Activated CD8-positive, alpha-beta memory T cell treated with anti-CD3 and anti-CD28 coated beads, Interleukin-2, amount 50 U/mL, for 1 hour (primary cell): ENCODE measurements at regions not wholly inside any gene's neighbourhood (a gene's known extent, or its start where the extent isn't known, plus 50 kb on each side); places are given as distances from the start of the nearest gene placed in this dataset.
"Not testable (repeated sequence)": the region's sequence is repeated elsewhere in the genome, so short reads cannot be mapped to it uniquely, and the experiment has no call there.

Experiments
- DNase-seq: peaks from one replicate; pipeline ENCODE4 v3.0.0-alpha.2; 2020; ENCODE audit errors: extremely low read depth

DNA sequence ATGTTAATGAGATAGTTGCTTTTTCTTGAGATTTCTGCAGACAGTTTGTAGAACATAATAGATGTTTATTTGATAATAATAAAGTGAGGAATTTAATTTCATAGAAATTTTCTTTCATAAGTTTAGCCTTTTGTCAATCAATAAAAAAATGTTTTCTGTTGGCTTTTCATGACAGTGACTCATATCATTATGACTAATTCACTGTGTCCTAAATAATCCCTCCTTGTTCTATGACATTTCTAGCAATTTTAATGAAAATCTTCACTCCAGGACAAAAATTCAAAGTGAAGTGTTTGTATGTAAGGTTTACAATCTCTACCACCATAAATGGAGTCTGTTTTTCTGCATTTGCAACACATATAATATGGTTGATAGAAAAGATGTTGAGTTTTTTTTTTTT is 109.9 kb downstream of the UTRN start:
- DNase-seq, result no peak

DNA sequence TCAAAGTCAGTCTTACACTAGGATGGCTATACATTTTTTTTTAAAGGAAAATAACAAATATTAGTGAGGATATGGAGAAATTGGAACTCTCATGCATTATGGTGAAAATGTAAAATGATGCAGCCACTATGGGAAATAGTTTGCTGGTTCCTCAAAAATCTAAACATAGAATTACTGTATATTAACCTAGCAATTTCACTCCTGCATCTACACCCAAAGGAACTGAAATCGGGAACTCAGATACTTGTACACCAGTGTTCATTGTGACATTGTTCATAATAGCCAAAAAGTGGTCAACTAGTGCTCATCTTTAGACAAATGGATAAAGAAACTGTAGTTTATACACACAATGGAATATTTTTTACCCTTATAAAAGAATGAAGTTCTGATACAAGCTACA is 110.7 kb downstream of the UTRN start:
- no peak for DNase-seq

DNA sequence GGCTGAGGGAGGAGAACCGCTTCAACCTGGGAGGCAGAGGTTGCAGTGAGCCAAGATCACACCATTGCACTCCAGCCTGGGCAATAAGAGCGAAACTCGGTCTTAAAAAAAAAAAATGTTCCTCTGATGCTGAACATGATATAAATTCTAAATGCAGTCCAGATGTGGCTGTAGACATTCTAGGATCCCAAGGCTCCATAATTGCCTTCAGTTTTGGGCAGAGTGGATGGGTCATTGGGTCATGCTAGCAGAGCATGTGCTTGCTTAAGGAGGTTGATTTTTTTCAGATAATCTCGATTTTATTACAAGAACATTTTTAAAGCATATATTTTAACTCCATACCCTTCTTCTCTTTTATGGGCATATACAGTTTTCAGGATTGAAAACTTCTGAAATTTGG is 112.0 kb downstream of the UTRN start:
- no peak for DNase-seq

DNA sequence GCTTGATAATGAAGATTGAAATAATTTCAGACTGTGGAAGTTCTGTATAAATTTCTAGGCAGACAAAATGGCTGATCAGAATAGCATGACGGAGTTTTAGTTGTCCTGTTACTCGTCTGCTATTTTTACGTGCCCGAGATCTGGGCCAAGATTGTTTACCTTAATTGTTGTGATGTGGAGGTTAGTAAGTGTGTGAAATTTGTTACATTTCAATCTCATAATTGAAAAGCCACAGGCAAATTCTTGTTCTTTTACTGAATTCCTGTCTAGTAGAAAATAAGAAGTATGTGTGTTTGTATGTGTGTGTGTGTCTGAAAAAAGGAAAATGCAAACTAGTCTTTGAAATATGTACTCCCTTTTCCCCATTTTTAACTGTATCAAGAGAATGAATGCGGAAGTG is 115.2 kb downstream of the UTRN start:
- DNase-seq, result no peak

DNA sequence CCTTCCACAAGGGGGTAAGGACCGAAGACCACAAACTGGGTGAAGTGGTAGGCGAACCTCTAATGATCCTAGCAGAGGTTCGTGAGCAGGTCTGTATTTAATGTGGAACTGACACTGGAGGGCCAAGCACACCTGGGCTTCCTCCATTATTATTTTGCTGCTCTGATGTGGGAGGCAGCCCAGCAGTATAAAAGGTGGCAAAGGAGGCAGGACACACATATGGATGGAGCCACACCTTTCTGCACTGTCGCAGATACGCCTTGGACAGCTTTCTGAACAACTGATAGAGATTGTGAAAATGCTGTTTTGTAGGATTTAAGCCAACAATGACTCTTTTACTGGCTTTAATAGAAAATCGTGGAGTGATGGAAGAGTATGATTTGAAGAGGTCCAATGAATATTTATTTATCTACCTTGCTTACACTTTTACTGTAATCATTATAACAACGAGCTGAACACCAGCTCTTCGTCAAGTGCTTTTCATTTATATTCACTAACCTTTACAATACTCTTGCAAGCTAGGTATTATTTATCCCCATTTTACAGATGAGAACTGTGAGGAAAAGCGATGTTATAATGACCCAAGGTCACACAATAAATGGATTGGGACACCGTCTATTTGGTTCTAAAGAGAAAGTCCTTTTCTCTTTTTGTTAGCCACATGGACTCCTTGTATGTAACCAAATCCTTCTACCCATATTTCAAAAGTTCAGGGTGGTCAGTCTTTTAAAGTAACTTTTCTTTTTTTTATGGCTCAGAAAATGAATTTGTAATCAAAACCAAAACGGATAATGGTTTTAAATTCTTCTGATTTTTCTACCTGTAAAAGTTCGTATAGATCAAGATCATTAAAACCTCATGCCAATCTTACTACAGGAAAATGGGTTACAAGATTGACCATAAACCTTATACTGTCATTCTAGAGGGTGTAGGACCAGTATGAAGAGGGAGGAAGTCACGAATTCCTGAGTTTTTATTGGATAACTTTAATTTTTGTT is 116.9 kb downstream of the UTRN start:
- DNase-seq, result no peak

DNA sequence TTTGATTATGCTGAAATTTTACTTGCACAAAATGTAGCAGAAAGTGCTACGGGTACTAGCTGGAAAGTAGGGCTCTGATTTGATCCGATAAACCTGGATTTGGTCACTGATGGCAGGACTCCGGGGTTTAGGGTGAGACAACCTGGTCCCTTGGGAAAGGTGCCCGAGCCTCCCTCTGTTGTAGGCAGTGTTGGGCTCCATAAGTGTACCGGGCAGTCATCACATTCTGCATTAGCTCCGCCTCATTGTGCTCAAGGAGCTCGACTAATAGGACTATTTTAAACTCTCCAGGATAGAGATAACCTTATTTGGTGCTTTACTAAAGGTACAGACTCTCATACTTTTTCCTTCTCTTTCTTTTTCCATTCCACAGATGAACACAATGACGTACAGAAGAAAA is 117.6 kb downstream of the UTRN start:
- no peak for DNase-seq

DNA sequence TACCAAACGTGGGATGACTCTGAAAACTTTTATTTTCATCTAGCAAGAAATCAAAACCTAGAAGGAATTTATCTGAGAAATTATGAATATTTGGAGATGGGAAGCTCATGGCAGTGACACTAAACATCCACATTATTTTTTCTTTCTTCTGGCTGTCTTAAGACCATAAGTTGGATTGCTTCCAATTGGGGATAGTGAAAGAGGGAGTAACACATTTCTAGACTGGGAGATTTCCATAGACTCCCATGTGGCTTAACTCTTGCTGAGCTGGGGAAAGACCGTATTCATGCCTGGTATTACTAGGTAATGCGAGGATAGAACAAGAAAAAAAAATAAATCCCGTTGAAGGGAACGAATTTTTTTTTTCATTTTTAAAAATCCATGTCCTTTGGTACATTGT is 120.0 kb downstream of the UTRN start:
- no peak for DNase-seq

DNA sequence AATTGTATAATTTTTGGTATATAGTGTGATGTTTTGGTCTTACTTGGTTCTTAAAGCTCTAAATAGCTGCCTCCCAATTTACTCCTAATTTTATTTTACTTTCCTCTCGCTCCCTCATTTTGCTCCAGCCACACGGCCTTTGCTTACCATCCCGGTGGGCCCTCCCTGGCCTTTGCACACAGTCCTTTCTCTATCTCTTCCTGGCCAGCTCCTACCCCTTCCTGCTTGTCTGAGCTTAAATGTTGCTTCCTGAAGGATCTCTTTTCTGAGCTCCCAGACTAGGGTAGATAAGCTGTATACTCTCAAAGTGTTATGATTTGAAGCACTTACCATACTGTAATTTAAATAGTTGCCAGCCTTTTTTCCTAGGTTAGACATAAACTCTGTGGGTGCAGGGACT is 121.7 kb downstream of the UTRN start:
- DNase-seq, result no peak

DNA sequence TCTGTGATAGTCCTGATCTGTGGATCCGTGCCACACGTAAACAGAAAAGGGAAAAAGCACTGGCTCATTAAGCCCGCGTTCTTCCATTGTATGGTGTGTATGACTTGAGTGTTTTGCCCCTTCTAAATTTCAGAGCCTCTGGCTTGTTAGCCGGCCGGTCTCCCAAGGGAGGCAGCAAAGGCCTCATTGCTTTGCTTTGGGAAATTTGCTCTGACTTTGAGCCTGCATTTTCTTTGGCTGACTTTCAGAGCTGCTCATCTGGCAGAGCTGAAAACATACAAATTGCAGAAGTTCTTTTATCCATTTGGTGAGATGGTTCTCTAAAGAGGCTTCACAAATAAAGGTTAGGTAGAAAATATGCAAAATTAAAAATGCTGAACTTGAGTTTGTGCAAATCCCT is 123.0 kb downstream of the UTRN start:
- DNase-seq, result no peak

DNA sequence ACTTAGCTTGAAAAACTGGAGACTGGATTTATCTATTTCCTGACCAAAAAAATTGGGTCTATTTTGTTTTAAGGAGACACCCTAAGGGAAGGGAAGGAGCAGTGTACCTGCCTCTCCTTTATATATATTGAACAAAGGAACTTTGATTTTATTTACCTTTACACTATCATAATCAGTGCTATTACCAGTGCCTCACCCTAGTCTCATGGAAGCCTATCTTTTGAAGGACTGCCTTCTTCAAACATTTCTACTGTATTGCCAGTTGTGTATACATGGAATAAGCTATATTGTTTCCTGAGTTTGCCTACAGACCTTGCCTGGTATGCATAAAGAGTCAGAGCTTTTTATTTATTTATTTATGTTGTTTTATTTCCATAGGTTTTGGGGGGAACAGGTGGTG is 124.9 kb downstream of the UTRN start:
- DNase-seq, result no peak

DNA sequence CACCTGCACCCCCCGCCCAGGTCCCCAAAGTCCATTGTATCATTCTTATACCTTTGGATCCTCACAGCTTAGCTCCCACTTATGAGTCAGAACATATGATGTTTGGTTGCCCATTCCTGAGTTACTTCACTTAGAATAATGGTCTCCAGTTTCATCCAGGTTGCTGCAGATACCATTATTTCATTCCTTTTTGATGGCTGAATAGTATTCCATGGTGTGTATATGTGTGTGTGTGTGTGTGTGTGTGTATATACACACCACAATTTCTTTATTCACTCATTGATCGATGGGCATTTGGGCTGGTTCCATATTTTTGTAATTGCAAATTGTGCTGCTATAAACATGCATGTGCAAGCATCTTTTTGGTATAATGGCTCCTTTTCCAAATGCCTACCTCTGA is 125.4 kb downstream of the UTRN start:
- not testable (repeated sequence) for DNase-seq

DNA sequence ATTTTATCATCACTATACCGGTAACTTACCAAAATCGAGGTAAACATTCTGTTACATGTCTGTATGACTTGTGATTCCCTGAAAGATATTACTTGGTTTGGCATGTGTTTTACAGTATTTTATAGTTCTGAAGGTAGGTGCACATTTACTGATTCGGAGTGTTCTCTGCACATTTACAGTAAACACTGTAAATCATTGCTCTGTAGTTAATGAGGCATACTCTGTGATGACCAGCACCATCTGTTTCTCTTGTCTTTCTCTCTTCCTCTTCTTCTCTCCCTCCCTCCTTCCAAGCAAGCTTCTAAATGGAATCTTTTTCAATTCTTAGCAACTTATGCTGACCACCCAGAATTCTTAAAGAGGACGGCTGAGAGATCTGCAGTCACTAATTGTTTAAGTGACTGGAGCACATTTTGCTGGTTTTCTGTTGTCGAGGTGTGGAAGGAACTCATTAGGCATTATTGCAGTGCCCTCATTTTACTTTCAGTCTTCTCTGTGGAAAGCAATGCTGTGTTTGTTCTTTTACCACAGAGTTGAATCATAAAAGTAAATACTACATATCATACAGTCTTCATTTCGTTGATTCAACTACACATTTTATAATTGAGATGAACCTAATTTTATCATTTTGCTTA is 126.5 kb downstream of the UTRN start:
- no peak for DNase-seq

DNA sequence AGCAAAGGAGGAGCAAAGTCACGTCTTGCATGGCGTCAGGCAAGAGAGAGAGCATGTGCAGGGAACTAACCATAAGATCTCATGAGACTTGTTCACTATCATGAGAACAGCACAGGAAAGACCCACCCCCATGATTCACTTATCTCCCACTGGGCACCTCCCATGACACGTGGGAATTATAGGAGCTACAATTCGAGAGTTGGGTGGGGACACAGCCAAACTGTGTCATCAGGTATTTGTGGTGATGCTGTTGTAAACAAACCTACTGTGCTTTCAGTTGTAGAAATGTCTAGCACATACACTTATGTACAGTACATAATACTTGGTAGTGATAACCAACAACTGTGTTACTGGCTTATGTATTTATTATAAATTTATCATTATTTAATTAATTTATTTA is 128.3 kb downstream of the UTRN start:
- DNase-seq, result no peak

DNA sequence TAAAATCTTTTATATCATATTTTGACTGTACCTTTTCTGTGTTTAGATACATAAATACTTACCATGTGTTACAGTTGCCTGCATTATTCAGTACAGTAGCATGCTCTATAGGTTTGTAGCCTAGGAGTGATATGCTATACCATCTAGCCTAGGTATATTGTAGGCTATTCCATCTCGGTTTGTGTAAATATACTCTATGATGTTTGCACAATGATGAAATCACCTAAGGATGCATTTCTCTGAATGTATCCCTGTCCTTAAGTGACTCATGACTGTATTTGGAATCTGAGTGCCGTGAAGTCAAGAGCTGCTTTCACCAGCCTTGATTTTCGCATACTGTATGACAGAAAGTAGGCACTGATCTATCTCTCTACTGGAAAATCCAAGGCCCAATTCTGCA is 129.9 kb downstream of the UTRN start:
- DNase-seq, result no peak

DNA sequence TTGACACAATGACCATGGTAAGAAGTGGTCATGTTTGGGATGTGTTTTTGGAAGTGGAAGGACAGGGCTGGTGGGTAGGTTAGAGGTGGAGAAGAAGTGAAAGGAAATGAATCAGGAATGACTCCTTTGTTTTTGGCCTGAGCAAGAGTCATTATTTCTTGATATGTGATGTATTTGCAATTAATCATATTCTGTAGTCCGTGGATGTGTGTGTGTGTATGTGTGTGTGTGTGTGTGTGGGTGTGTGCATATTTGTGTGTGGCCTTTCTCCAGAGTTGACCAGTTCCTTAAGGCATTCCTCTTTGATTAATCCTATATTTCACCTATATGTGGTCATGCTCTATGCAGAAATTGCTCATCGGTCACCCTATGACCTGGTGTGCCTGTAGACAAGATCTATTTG is 130.7 kb downstream of the UTRN start:
- no peak for DNase-seq

DNA sequence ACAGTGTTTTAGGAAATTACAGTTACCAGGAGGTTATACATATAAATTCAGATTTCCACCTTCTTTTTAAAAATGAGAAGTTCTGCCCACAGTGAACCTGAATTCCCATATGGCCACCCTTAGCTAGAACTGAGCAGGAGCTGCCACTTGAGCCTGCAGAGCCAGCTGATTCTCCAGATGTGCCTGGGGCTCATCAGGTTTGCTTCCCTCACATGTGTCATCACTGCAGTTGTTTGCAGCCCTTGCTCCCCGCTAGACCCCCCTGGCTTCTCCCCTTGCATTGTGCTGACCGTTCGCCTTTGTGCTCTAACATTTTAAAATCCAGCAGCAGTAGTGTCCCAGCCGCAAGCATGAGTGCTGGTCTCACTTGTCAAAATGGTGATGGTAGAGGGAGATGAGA is 131.1 kb downstream of the UTRN start:
- no peak for DNase-seq

DNA sequence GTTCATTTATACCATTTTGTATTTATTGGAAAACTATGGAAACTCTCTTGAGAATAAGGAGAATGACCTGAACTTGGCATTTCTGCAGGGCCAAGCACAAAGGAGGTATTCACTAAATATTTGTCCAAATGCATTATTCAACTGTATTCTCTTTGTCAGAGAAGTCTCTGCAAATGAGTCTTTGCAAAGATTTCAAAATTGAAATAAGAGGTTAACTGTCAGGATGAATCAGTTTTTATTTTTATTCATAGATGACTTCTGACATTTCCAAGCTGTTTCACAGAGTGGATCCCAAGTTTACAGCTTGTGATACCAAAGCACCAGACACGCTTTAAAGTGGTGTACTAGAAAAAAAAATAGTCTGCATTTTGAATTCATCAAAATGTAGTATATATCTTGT is 131.6 kb downstream of the UTRN start:
- no peak for DNase-seq

DNA sequence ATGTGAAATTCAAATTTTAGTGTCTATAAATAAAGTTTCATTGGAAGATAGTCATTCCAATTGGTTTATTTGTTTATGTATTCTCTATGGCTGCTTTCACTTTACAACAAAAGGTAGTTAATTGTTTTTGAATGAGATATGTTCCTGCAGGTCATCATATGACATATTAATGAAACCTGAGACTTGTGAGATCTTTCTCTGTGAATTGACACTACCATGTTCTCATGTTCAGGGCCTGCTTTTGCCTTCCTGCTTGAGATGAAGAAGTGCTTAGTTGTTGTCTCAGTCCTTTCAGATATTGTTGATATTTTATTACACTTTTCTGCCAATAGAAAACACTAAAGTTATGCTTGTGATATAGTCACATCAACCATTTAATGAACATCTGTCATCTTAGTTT is 132.5 kb downstream of the UTRN start:
- no peak for DNase-seq

DNA sequence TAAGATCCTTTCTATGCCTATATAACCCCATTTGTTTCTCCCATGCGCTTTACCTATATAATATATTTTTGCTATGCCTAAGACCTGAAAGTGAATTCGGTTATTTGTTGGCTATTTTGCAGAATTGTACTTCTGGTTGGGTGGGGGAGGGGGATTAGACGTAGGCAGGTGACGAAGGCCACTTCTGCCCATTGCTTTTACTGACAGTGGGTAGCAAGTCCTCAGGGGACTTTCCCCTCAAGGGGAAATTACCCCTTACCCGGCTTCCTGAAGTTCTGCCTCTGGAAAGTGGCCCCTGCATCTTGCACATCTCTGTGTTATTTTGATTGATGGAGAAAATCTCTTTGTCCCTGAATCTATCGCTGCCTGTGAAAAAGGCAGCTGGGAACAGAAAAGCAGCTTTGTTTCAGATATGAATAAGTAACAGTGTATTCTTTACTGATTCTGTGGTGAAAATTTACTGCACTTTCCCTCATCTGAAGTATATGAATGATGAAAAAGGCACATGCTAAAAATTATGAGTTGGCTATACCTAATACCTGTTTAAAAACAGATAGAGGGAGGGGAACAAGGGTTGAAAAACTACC is 133.9 kb downstream of the UTRN start:
- DNase-seq, result no peak

DNA sequence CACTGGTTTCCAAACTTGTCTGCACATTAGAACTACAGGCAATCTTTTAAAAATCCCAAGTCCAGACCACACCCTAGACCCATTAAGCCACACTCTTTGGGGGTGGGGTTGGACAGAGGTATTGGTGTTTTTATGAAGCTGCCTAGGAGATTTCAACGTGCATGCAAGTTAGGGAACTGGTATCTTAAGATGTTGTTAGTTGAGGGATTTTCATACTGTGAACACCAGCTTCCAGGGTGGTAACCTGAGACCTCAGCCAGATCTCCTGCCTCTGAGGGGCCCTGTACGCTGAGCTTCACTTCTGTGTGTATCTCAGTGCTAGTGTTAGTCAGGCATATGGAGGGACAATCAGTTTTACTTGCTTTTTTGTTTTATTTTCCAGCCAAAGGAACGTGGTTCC is 138.0 kb downstream of the UTRN start:
- no peak for DNase-seq

DNA sequence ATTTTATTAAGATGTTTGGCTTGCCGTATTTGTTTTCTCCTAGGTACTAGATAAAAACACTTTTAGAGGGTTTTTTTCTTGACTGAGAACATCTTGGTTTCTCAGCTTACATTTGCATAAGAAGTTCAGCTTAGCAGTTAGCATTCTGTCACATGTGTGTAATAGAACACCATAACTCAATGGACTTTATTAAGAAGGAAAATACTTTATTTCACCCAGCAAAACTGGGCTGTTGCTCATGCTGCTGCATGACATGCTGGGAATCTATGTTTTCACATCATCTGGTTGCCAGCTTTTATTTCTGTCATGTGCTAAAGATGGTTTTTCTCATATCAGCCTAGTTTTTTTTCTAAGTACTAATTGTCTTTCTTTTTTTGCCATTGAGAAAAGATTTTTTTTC is 144.6 kb downstream of the UTRN start:
- no peak for DNase-seq

DNA sequence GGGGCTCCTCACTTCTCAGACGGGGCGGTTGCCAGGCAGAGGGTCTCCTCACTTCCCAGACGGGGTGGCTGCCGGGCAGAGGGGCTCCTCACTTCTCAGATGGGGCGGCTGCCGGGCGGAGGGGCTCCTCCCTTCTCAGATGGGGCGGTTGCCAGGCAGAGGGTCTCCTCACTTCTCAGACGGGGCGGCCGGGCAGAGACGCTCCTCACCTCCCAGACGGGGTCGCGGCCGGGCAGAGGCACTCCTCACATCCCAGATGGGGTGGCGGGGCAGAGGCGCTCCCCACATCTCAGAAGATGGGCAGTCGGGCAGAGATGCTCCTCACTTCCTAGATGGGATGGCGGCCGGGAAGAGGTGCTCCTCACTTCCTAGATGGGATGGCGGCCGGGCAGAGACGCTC is 148.3 kb downstream of the UTRN start:
- not testable (repeated sequence) for DNase-seq
